Calu3 (cell line): ENCODE measurements at regions not wholly inside any gene's neighbourhood (a gene's known extent, or its start where the extent isn't known, plus 50 kb on each side); places are given as distances from the start of the nearest gene placed in this dataset.

Experiments used
- BruUV-seq: library from RNA; stranded (reverse); fragments of 400-500 nt; replicated peaks from 2 replicates; lab custom pipeline; 2021; lab: Mats Ljungman, UMichigan
- CTCF ChIA-PET: fragments of 300-600 bp; sonication (Branson Sonifier 250); formaldehyde crosslinking; loops from one replicate; lab custom pipeline; 2022; ENCODE audit warnings: antibody characterized with exemption; lab: Charles Lee
- DNase-seq: peaks from one replicate; pipeline ENCODE4 v3.0.0; 2022
- H3K27ac Mint-ChIP-seq: one replicate; pipeline ENCODE4 v1.8.0; 2022; ENCODE audit warnings: mixed read lengths; ENCODE audit not compliant: unreplicated experiment
- H3K27me3 Mint-ChIP-seq: one replicate; pipeline ENCODE4 v1.8.0; 2022; ENCODE audit warnings: mixed read lengths; ENCODE audit not compliant: unreplicated experiment
- H3K36me3 Mint-ChIP-seq: one replicate; pipeline ENCODE4 v1.8.0; 2022; ENCODE audit warnings: mild to moderate bottlenecking, moderate library complexity, mixed read lengths; ENCODE audit not compliant: insufficient read depth, unreplicated experiment
- H3K4me1 Mint-ChIP-seq: one replicate; pipeline ENCODE4 v1.8.0; 2022; ENCODE audit warnings: mild to moderate bottlenecking, low read depth, mixed read lengths; ENCODE audit not compliant: unreplicated experiment
- H3K4me3 Mint-ChIP-seq: one replicate; pipeline ENCODE4 v1.8.0; 2022; ENCODE audit warnings: mild to moderate bottlenecking, low read depth, moderate library complexity, mixed read lengths; ENCODE audit not compliant: unreplicated experiment
- H3K9me3 Mint-ChIP-seq: one replicate; pipeline ENCODE4 v1.8.0; 2022; ENCODE audit warnings: low read depth, mixed read lengths; ENCODE audit not compliant: unreplicated experiment
- CTCF ChIP-seq: fragments of 200-600 bp; IDR thresholded peaks from one replicate; pipeline ENCODE4 v1.8.0; 2022; ENCODE audit warnings: antibody characterized with exemption; ENCODE audit not compliant: unreplicated experiment
- intact Hi-C: fragments of 100-400 bp; cut with micrococcal nuclease; formaldehyde crosslinking; loops from one replicate; pipeline ENCODE4 v1.10.0; 2022; ENCODE audit not compliant: unreplicated experiment

DNA sequence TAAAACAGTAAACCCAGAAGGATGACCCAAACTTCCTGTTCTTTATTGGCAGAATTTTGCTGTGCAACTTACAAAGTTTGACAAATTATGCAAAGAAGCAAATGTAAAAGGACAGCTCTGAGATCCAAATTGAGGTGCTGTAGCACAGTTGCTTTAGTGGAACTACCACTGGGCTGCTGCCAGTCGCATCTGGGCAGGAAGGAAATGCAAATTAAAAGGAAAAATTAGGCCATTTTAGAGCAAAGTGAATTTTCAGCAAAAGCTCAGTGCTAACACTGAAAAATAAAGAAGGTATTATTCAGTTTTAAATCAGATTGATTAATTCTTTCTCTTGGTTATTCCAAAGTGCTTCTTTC, 104.5 kb downstream of the ZMAT3 start:
- TF ChIP-seq CTCF, result no peak
- Mint-ChIP-seq H3K9me3 (no peaks in the 10 kb centered on the region), H3K4me1 (peaks cover 15% of the 10 kb centered on the region), H3K27ac (no peak overlapping the region), H3K27me3 (no peaks in the 10 kb centered on the region), H3K4me3 (no peak overlapping the region), H3K36me3 (no peaks in the 10 kb centered on the region)
- no TSS peak for BruUV-seq
- no peak for DNase-seq
- intact Hi-C loops, result loop anchor here (5.0 kb wide), 1 partner anchor 355 kb away; the partner anchor contains the start of gene ZNF639
- CTCF ChIA-PET, result interaction anchor here (0.7 to 1.4 kb wide), 4 partner anchors 529 to 534 kb away, joined by 3 to 12 read pairs (median 4); no protein-coding TSS in a partner anchor

DNA sequence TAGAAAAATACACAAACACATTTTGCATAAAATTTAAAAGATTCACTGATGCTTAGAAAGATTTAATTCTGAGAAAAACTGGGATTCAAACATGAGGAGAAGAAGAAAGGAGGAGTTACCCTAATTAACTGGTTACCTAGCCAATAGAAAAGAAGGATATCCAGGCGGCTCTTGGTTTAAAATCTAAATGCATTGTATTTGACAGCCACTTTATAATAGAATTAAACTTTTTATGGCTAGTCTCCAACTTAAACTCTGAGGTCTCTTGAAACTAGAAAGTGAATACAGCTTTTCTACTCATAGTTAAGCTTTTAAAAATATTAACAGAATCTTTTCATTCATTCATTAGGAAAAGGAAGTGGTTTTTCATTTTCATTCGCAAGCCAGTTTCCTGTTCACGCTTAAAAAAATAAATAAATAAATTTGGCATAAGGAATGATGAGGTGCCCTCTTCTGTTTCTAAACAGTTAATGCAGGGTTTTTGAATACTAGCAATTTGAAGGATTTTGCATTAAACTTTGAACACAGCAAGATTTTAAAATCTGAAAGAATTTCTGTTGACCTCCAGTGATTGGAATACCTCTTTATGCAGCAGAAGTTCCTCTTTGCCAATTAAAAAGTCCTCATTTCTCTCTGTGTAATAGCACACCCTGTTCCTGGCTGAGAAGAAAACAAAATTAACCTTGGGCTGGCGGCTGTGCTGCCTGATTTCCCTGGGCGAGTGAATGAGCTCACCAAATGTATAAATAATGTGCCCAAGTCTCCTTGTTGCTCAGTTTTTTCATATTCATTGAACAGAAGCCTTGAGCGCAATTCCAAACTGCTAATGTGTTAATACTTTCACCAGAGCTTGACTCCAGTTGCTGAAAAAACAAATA, 105.1 kb downstream of the ZMAT3 start:
- Mint-ChIP-seq H3K36me3 (no peaks in the 10 kb centered on the region), H3K4me3 (no peak overlapping the region)
- no TSS peak for BruUV-seq

GRCh38 chr3:178964551-178964950, 107.1 kb downstream of the ZMAT3 start:
- intact Hi-C loops, result no loop called here
- Mint-ChIP-seq H3K27ac (no peak overlapping the region), H3K27me3 (no peaks in the 10 kb centered on the region), H3K4me3 (no peak overlapping the region), H3K9me3 (no peaks in the 10 kb centered on the region), H3K4me1 (peaks cover 15% of the 10 kb centered on the region), H3K36me3 (no peaks in the 10 kb centered on the region)
- CTCF ChIA-PET, result no interaction called here
- BruUV-seq, result no TSS peak
- DNase-seq, result no peak
- no peak for TF ChIP-seq CTCF

More for the DNA sequence above, 105.1 kb downstream of the ZMAT3 start:
- CTCF ChIA-PET, result interaction anchor here (1.0 to 1.4 kb wide), 4 partner anchors 527 to 534 kb away, joined by 3 to 12 read pairs (median 4); no protein-coding TSS in a partner anchor
- Mint-ChIP-seq H3K9me3 (no peaks in the 10 kb centered on the region), H3K4me1 (peaks cover 15% of the 10 kb centered on the region), H3K27me3 (no peaks in the 10 kb centered on the region), H3K27ac (no peak overlapping the region)
- intact Hi-C loops, result loop anchor here (1.0 to 5.0 kb wide), 2 partner anchors 356 to 530 kb away; partner anchors contain the start of gene ZNF639
- DNase-seq, result no peak
- peak; percentile 74 for TF ChIP-seq CTCF

DNA sequence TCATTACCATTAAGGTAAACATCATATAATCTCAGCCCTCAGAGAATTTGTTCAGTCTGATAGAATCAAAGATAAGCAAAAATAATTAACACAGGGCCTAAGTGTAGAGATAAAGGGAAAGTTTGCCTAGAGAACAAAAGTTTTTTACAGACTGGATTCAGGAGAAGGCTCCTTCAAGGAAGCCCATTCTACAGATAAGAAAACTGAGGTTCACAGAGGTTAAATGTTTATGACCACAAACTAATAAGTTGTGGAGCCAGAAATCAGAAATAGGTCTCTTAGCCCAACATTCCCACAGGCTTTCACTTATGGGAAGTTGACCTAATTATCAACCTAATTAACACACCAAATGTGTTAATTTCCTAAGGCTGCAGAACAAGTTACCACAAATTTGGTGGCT, 110.7 kb downstream of the ZMAT3 start:
- BruUV-seq, result no TSS peak
- no peak for DNase-seq
- Mint-ChIP-seq H3K9me3 (peaks cover 4% of the 10 kb centered on the region), H3K36me3 (no peaks in the 10 kb centered on the region), H3K27ac (no peak overlapping the region), H3K4me1 (peaks cover 2% of the 10 kb centered on the region), H3K27me3 (no peaks in the 10 kb centered on the region), H3K4me3 (no peak overlapping the region)
- intact Hi-C loops, result no loop called here
- CTCF ChIA-PET, result no interaction called here
- TF ChIP-seq CTCF, result no peak
